Activated naive CD8-positive, alpha-beta T cell treated with anti-CD3 and anti-CD28 coated beads, Interleukin-2, amount 50 U/mL, for 24 hours (primary cell): ENCODE measurements at regions not wholly inside any gene's neighbourhood (a gene's known extent, or its start where the extent isn't known, plus 50 kb on each side); places are given as distances from the start of the nearest gene placed in this dataset.

Experiments
- ATAC-seq: fragments of 150-1000 bp; cut with Tn5 transposase; one replicate; pipeline ENCODE4 v1.10.0; 2021
- DNase-seq: peaks from one replicate; pipeline ENCODE4 v3.0.0; 2021
- H3K27ac Mint-ChIP-seq: one replicate; pipeline ENCODE4 v1.8.0; 2021; ENCODE audit warnings: mild to moderate bottlenecking, mixed read lengths
- H3K27me3 Mint-ChIP-seq: one replicate; pipeline ENCODE4 v1.8.0; 2021; ENCODE audit warnings: mixed read lengths
- H3K36me3 Mint-ChIP-seq: one replicate; pipeline ENCODE4 v1.8.0; 2021; ENCODE audit warnings: low read depth, mixed read lengths
- H3K4me1 Mint-ChIP-seq: one replicate; pipeline ENCODE4 v1.8.0; 2021; ENCODE audit warnings: mixed read lengths
- H3K4me3 Mint-ChIP-seq: one replicate; pipeline ENCODE4 v1.8.0; 2021; ENCODE audit warnings: mild to moderate bottlenecking, moderate library complexity, mixed read lengths
- H3K9me3 Mint-ChIP-seq: one replicate; pipeline ENCODE4 v1.8.0; 2021; ENCODE audit warnings: mixed read lengths

GRCh38 chr4:44777115-44777514 is 50.8 kb upstream of the GNPDA2 start:
- no peak overlapping the region for H3K4me3 Mint-ChIP-seq
- no peaks in the 10 kb centered on the region for H3K36me3 Mint-ChIP-seq
- ATAC-seq (no peak), DNase-seq (no peak)
- no peak overlapping the region for H3K27ac Mint-ChIP-seq
- peaks cover 5% of the 10 kb centered on the region for H3K9me3 Mint-ChIP-seq
- H3K27me3 Mint-ChIP-seq, result peaks cover 3% of the 10 kb centered on the region
- H3K4me1 Mint-ChIP-seq, result no peaks in the 10 kb centered on the region
